GM12878 (cell line): ENCODE measurements at regions not wholly inside any gene's neighbourhood (a gene's known extent, or its start where the extent isn't known, plus 50 kb on each side); places are given as distances from the start of the nearest gene placed in this dataset.

Source experiments
- ATF7 ChIP-seq: fragments of 450-650 bp; IDR thresholded peaks from 2 replicates; pipeline ENCODE4 v1.6.1; 2016; ENCODE audit warnings: low read depth, mild to moderate bottlenecking
- BACH1 ChIP-seq: fragments of 450-650 bp; IDR thresholded peaks from 2 replicates; pipeline ENCODE4 v1.6.1; 2017; ENCODE audit warnings: mild to moderate bottlenecking, borderline replicate concordance
- BRCA1 ChIP-seq: IDR thresholded peaks from 2 replicates; pipeline ENCODE4 v1.6.1; 2011; ENCODE audit warnings: low read depth, low read length, improper control_type of control experiment
- CEBPZ ChIP-seq: fragments of 150-350 bp; IDR thresholded peaks from 2 replicates; pipeline ENCODE4 v1.6.1; 2016; ENCODE audit warnings: low read depth, low read length
- E2F4 ChIP-seq: IDR thresholded peaks from 2 replicates; pipeline ENCODE4 v1.6.1; 2012; ENCODE audit warnings: low read depth, low read length, improper control_type of control experiment
- ELK1 ChIP-seq: IDR thresholded peaks from 2 replicates; pipeline ENCODE4 v1.6.1; 2012; ENCODE audit warnings: low read depth, low read length, improper control_type of control experiment
- FOS ChIP-seq: IDR thresholded peaks from 3 replicates; pipeline ENCODE4 v1.6.1; 2011; ENCODE audit warnings: borderline replicate concordance; ENCODE audit not compliant: insufficient read length; ENCODE audit errors: extremely low read depth
- HSF1 ChIP-seq: fragments of 150-350 bp; IDR thresholded peaks from 2 replicates; pipeline ENCODE4 v1.6.1; 2014; ENCODE audit warnings: mild to moderate bottlenecking, low read depth, low read length
- KDM1A ChIP-seq: fragments of 200-600 bp; sonication (generic); IDR thresholded peaks from 2 replicates; pipeline ENCODE4 v1.6.1; 2016; ENCODE audit warnings: borderline replicate concordance
- MLLT1 ChIP-seq: fragments of 450-650 bp; IDR thresholded peaks from 2 replicates; pipeline ENCODE4 v1.6.1; 2016; ENCODE audit warnings: mild to moderate bottlenecking
- NBN ChIP-seq: fragments of 450-650 bp; IDR thresholded peaks from 2 replicates; pipeline ENCODE4 v1.6.1; 2016
- POLR2A ChIP-seq: IDR thresholded peaks from 2 replicates; pipeline ENCODE4 v1.6.1; 2011; ENCODE audit warnings: low read depth, mild to moderate bottlenecking, low read length
- RBBP5 ChIP-seq: fragments of 200-600 bp; sonication (generic); conservative IDR thresholded peaks from 2 replicates; pipeline ENCODE4 v1.6.1; 2016
- RELB ChIP-seq: fragments of 450-650 bp; IDR thresholded peaks from 2 replicates; pipeline ENCODE4 v1.6.1; 2017; ENCODE audit warnings: low read depth, mild to moderate bottlenecking, moderate library complexity
- TAF1 ChIP-seq: IDR thresholded peaks from 2 replicates; pipeline ENCODE4 v1.6.1; 2011; ENCODE audit warnings: mild to moderate bottlenecking, low read depth, low read length, borderline replicate concordance
- TCF7 ChIP-seq: IDR thresholded peaks from 2 replicates; pipeline ENCODE4 v1.6.1; 2014; ENCODE audit warnings: antibody characterized with exemption, borderline replicate concordance
- ZBTB4 ChIP-seq: fragments of 450-650 bp; formaldehyde crosslinking; IDR thresholded peaks from 2 replicates; pipeline ENCODE4 v1.4.0; 2022; ENCODE audit warnings: mild to moderate bottlenecking, moderate library complexity
- ZZZ3 ChIP-seq: IDR thresholded peaks from 2 replicates; pipeline ENCODE4 v1.6.1; 2011; ENCODE audit warnings: low read depth; ENCODE audit not compliant: control insufficient read depth, insufficient read length

GRCh38 chr10:53069013-53069412 is 296.4 kb upstream of the MBL2 start (continued):
- 0 out of 2 replicates have a peak, but pooled peaks have one; percentile 14 for TF ChIP-seq RELB
- no peak for TF ChIP-seq ELK1
- no peak for TF ChIP-seq NBN
- no peak for TF ChIP-seq BRCA1
- no peak for TF ChIP-seq E2F4
- no peak for TF ChIP-seq KDM1A
- no peak for TF ChIP-seq ZZZ3
- TF ChIP-seq ZBTB4 (CRISPR knock-in tag), result no peak
- no peak for TF ChIP-seq BACH1
- TF ChIP-seq CEBPZ, result no peak
- TF ChIP-seq TAF1, result no peak
- no peak for TF ChIP-seq HSF1
- no peak for TF ChIP-seq TCF7
- TF ChIP-seq MLLT1, result no peak
- TF ChIP-seq RBBP5, result no peak
- no peak for TF ChIP-seq FOS
- 0 out of 2 replicates have a peak, but pooled peaks have one; percentile 23 for TF ChIP-seq ATF7
- TF ChIP-seq POLR2A, result no peak
